ENCODE measurements at regions not wholly inside any gene's neighbourhood (a gene's known extent, or its start where the extent isn't known, plus 50 kb on each side); places are given as distances from the start of the nearest gene placed in this dataset.
A peak's percentile ranks its signal among the peaks of the same experiment; 100 is the strongest.
"Not testable (repeated sequence)": the region's sequence is repeated elsewhere in the genome, so short reads cannot be mapped to it uniquely, and the experiment has no call there.

- DNase-seq: peak; percentile 37
Observed at GRCh38 chr4:26217961-26218676, 102.7 kb upstream of the RBPJ start.

- DNase-seq: no peak
Observed at GRCh38 chr4:26218677-26219605, 101.9 kb upstream of the RBPJ start.

- DNase-seq: peak; percentile 57
Observed at GRCh38 chr4:26220696-26221095, 100.1 kb upstream of the RBPJ start.

- no peak for DNase-seq
Observed at GRCh38 chr4:26223155-26223554, 97.7 kb upstream of the RBPJ start.

- DNase-seq: no peak
Observed at GRCh38 chr4:26226629-26227376, 94.0 kb upstream of the RBPJ start.

- no peak for DNase-seq
Observed at GRCh38 chr4:26227601-26228229, 93.1 kb upstream of the RBPJ start.

- DNase-seq: no peak
Observed at GRCh38 chr4:26228883-26229282, 91.9 kb upstream of the RBPJ start.

GRCh38 chr4:26229974-26230373 lies 90.8 kb upstream of the RBPJ start:
- no peak for DNase-seq

GRCh38 chr4:26233350-26233749 lies 87.5 kb upstream of the RBPJ start:
- DNase-seq: no peak

- DNase-seq: peak; percentile 64
Observed at GRCh38 chr4:26235500-26235899, 85.3 kb upstream of the RBPJ start.

GRCh38 chr4:26237916-26238315 lies 82.9 kb upstream of the RBPJ start:
- DNase-seq: no peak

- DNase-seq: no peak
Observed at GRCh38 chr4:26238426-26238777, 82.4 kb upstream of the RBPJ start.

GRCh38 chr4:26238778-26239679 lies 81.8 kb upstream of the RBPJ start:
- peak; percentile 70 for DNase-seq

- no peak for DNase-seq
Observed at GRCh38 chr4:26239801-26240200, 81.0 kb upstream of the RBPJ start.

- DNase-seq: no peak
Observed at GRCh38 chr4:26241179-26241578, 79.6 kb upstream of the RBPJ start.

- no peak for DNase-seq
Observed at GRCh38 chr4:26242451-26242850, 78.4 kb upstream of the RBPJ start.

GRCh38 chr4:26244138-26244537 lies 76.7 kb upstream of the RBPJ start:
- DNase-seq: not testable (repeated sequence)

- DNase-seq: peak; percentile 70
Observed at GRCh38 chr4:26248647-26249046, 72.2 kb upstream of the RBPJ start.

- no peak for DNase-seq
Observed at GRCh38 chr4:26252349-26253025, 68.3 kb upstream of the RBPJ start.

- DNase-seq: no peak
Observed at GRCh38 chr4:26253968-26254367, 66.8 kb upstream of the RBPJ start.

- peak; percentile 76 for DNase-seq
Observed at GRCh38 chr4:26255989-26256388, 64.8 kb upstream of the RBPJ start.

All from right hindlimb (tissue), 1 donor.